DOHH2 (cell line): ENCODE measurements at regions not wholly inside any gene's neighbourhood (a gene's known extent, or its start where the extent isn't known, plus 50 kb on each side); places are given as distances from the start of the nearest gene placed in this dataset.
"Not testable (repeated sequence)": the region's sequence is repeated elsewhere in the genome, so short reads cannot be mapped to it uniquely, and the experiment has no call there.

Experiments
- H3F3A ChIP-seq: fragments of 200-600 bp; sonication (generic), shearing (Covaris generic); 2 replicates; pipeline ENCODE4 v1.6.0; 2016; ENCODE audit warnings: antibody characterized with exemption, mild to moderate bottlenecking; ENCODE audit not compliant: control insufficient read depth, insufficient read depth
- H3K27ac ChIP-seq: fragments of 200-600 bp; sonication (generic); 2 replicates; pipeline ENCODE4 v1.5.1; 2014; ENCODE audit warnings: low read depth, mild to moderate bottlenecking, low read length, moderate library complexity
- H3K27me3 ChIP-seq: fragments of 200-600 bp; sonication (generic); 2 replicates; pipeline ENCODE4 v1.6.1; 2014; ENCODE audit warnings: mild to moderate bottlenecking, low read length, mixed read lengths; ENCODE audit not compliant: control insufficient read depth
- H3K36me3 ChIP-seq: fragments of 200-600 bp; sonication (generic); 2 replicates; pipeline ENCODE4 v1.6.1; 2014; ENCODE audit warnings: mild to moderate bottlenecking, low read length, moderate library complexity, mixed read lengths; ENCODE audit not compliant: control insufficient read depth
- H3K4me1 ChIP-seq: fragments of 200-600 bp; sonication (generic); 2 replicates; pipeline ENCODE4 v1.6.1; 2014; ENCODE audit warnings: mild to moderate bottlenecking, low read length, mixed read lengths; ENCODE audit not compliant: control insufficient read depth
- H3K4me2 ChIP-seq: fragments of 200-600 bp; sonication (generic); 2 replicates; pipeline ENCODE4 v1.6.0; 2014; ENCODE audit warnings: mild to moderate bottlenecking, low read length, moderate library complexity
- H3K4me3 ChIP-seq: fragments of 200-600 bp; sonication (generic); 2 replicates; pipeline ENCODE4 v1.5.1; 2014; ENCODE audit warnings: mild to moderate bottlenecking, low read length, mixed read lengths
- H3K79me2 ChIP-seq: fragments of 200-600 bp; sonication (generic); 2 replicates; pipeline ENCODE4 v1.6.1; 2014; ENCODE audit warnings: mild to moderate bottlenecking, low read length, mixed read lengths; ENCODE audit not compliant: control insufficient read depth
- H3K9me2 ChIP-seq: fragments of 200-600 bp; sonication (generic); replicated peaks from 2 replicates; pipeline ENCODE4 v1.6.1; 2014; ENCODE audit warnings: mild to moderate bottlenecking, low read length, mixed read lengths; ENCODE audit not compliant: control insufficient read depth
- H3K9me3 ChIP-seq: fragments of 200-600 bp; sonication (generic); 2 replicates; pipeline ENCODE4 v1.6.1; 2014; ENCODE audit warnings: antibody characterized with exemption, low read length, mixed read lengths; ENCODE audit not compliant: control insufficient read depth, insufficient read depth
- H4K20me1 ChIP-seq: fragments of 200-600 bp; sonication (generic); 2 replicates; pipeline ENCODE4 v1.6.0; 2014; ENCODE audit warnings: low read depth, mild to moderate bottlenecking, antibody characterized with exemption, low read length, moderate library complexity; ENCODE audit not compliant: control insufficient read depth, insufficient read depth
- EZH2phosphoT487 ChIP-seq: fragments of 200-600 bp; sonication (generic); IDR thresholded peaks from 2 replicates; pipeline ENCODE4 v1.6.1; 2017; ENCODE audit warnings: borderline replicate concordance, mild to moderate bottlenecking, antibody characterized with exemption, low read length, moderate library complexity, mixed read lengths
- TF ChIP-seq, protein P1 (sequence below): fragments of 200-600 bp; sonication (generic); IDR thresholded peaks from one replicate; pipeline ENCODE4 v1.5.1; 2014; ENCODE audit warnings: antibody characterized with exemption, mild to moderate bottlenecking, low read depth, low read length; ENCODE audit not compliant: poor library complexity, severe bottlenecking

DNA sequence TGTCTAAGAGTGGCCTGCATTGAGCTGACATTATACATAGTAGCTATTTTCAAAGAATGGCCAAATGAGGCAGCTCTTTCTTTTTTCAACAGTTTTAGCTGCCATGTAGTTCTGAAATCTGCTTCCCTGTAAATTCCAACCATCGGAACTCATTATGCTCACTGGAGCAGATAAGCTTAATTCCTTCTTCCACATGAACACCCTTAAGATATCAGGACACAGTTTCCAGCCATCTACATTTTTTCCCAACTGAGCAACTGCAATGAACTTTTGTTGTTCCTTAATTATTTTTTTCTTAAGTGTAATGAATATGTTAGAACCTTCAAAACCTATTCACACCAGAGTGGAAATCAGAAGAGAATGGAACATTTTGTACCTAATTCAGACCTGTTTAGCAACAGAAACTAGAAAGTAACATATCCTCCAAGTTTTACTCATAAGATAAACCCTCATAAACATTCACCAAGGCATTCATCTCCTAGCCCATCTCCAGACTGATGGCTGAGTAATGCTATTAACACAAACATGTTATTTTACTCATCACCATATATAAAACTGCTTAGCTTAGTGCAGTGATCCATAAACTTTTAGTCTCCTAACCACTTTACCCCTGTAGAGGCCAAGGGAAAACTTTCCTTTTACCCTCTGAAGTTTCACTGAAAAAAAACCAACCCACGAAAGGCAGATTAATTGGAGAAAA, 296.1 kb upstream of the SYT1 start:
- Histone ChIP-seq H3K4me2 (no peak overlapping the region), H3K27ac (no peak overlapping the region), H4K20me1 (no peaks in the 10 kb centered on the region), H3K4me1 (no peaks in the 10 kb centered on the region), H3K27me3 (no peaks in the 10 kb centered on the region), H3F3A (no peaks in the 10 kb centered on the region), H3K9me2 (no peaks in the 10 kb centered on the region), H3K4me3 (no peak overlapping the region), H3K9me3 (no peaks in the 10 kb centered on the region), H3K36me3 (no peaks in the 10 kb centered on the region), H3K79me2 (no peaks in the 10 kb centered on the region)
- TF ChIP-seq, protein P1, sequence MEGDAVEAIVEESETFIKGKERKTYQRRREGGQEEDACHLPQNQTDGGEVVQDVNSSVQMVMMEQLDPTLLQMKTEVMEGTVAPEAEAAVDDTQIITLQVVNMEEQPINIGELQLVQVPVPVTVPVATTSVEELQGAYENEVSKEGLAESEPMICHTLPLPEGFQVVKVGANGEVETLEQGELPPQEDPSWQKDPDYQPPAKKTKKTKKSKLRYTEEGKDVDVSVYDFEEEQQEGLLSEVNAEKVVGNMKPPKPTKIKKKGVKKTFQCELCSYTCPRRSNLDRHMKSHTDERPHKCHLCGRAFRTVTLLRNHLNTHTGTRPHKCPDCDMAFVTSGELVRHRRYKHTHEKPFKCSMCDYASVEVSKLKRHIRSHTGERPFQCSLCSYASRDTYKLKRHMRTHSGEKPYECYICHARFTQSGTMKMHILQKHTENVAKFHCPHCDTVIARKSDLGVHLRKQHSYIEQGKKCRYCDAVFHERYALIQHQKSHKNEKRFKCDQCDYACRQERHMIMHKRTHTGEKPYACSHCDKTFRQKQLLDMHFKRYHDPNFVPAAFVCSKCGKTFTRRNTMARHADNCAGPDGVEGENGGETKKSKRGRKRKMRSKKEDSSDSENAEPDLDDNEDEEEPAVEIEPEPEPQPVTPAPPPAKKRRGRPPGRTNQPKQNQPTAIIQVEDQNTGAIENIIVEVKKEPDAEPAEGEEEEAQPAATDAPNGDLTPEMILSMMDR, result no peak
- no peak for TF ChIP-seq EZH2phosphoT487

DNA sequence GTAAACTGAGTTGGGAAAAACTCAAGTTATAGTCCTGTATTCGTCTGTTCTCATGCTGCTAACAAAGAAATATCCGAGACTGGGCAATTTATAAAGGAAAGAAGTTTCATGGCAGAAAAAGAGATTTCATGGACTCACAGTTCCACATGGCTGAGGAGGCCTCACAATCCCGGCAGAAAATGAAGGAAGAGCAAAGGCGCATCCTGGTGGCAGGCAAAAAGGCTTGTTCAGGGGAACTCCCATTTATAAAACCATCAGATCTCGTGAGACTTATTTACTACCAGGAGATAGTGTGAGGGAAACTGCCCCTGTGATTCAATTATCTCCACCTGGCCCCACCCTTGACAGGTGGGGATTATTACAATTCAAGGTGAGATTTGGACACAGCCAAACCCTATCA, 292.6 kb upstream of the SYT1 start:
- Histone ChIP-seq H3K9me2 (no peaks in the 10 kb centered on the region), H3F3A (no peaks in the 10 kb centered on the region)

DNA sequence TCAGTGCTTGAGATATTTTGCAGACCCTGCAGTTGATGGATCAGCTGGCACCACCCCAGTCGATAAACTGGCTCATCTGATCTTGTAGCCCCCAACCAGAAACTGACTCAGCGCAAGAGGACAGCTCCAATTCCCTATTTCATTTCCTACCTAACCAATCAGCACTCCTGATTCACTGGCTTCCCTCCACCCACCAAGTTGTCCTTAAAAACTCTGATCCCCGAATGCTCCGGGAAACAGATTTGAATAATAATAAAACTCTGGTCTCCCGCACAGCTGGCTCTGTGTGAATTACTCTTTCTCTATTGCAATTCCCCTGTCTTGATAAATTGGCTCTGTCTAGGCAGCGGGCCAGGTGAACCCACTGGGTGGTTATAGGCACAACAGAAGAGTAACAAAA, 289.4 kb upstream of the SYT1 start:
- H3K9me2 ChIP-seq, H3K27ac ChIP-seq, H3K36me3 ChIP-seq, H3K27me3 ChIP-seq, H3K4me2 ChIP-seq, H4K20me1 ChIP-seq, H3K79me2 ChIP-seq, H3F3A ChIP-seq, H3K4me1 ChIP-seq, H3K4me3 ChIP-seq, H3K9me3 ChIP-seq: not testable (repeated sequence)

More for the DNA sequence above, 292.6 kb upstream of the SYT1 start:
- no peaks in the 10 kb centered on the region for H3K36me3 ChIP-seq
- TF ChIP-seq, protein P1, result no peak
- TF ChIP-seq EZH2phosphoT487, result no peak
- no peak overlapping the region for H3K4me3 ChIP-seq
- H3K79me2 ChIP-seq, result no peaks in the 10 kb centered on the region
- no peaks in the 10 kb centered on the region for H3K9me3 ChIP-seq
- no peak overlapping the region for H3K4me2 ChIP-seq
- no peaks in the 10 kb centered on the region for H4K20me1 ChIP-seq
- H3K27me3 ChIP-seq, result no peaks in the 10 kb centered on the region
- H3K27ac ChIP-seq, result no peak overlapping the region
- H3K4me1 ChIP-seq, result no peaks in the 10 kb centered on the region

DNA sequence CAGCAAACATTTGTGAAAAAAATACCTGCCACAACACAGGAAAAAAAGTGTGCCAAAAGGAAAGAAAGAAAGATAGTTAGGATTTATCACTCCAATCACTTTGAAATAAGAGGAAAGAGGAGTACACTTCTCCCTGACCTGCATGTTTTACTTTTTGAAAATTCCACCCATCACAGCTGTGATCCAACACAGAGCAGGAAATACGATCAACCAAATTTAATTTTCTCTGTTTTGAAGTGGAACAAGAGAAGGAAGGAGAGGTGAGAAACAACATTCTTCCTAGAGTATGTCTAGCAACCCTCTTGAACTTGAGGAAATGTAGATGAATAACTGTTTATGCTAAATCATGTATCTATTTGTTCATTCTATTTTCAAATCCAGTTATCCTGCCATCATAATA, 284.7 kb upstream of the SYT1 start:
- H3K27me3 ChIP-seq, result no peaks in the 10 kb centered on the region
- H3K9me2 ChIP-seq, result no peaks in the 10 kb centered on the region
- no peak overlapping the region for H3K4me2 ChIP-seq
- TF ChIP-seq, protein P1, result no peak
- TF ChIP-seq EZH2phosphoT487, result no peak
- H3K4me3 ChIP-seq, result no peak overlapping the region
- no peaks in the 10 kb centered on the region for H3F3A ChIP-seq
- no peaks in the 10 kb centered on the region for H3K36me3 ChIP-seq
- no peaks in the 10 kb centered on the region for H3K4me1 ChIP-seq
- no peaks in the 10 kb centered on the region for H3K9me3 ChIP-seq
- H4K20me1 ChIP-seq, result no peaks in the 10 kb centered on the region
- H3K79me2 ChIP-seq, result no peaks in the 10 kb centered on the region
- H3K27ac ChIP-seq, result no peak overlapping the region
